Left lung (tissue), 4 donors: ENCODE measurements at regions not wholly inside any gene's neighbourhood (a gene's known extent, or its start where the extent isn't known, plus 50 kb on each side); places are given as distances from the start of the nearest gene placed in this dataset.
A peak's percentile ranks its signal among the peaks of the same experiment; 100 is the strongest.
"Not testable (repeated sequence)": the region's sequence is repeated elsewhere in the genome, so short reads cannot be mapped to it uniquely, and the experiment has no call there.

Experiments
- ATAC-seq: fragments of 200-7000 bp; cut with Tn5 transposase; one replicate; pipeline ENCODE4 v1.9.1; 2020; ENCODE audit warnings: moderate library complexity
- DNase-seq, 4 donors: peaks; one replicate each; pipeline ENCODE4 v3.0.0-alpha.2; 2013 to 2020
- H3K27ac ChIP-seq, 2 donors: fragments of 200-600 bp; sonication (generic) in 1 of 2; one replicate each; pipeline versions ENCODE4 v1.5.0 to v1.8.0; 2020 to 2021
- H3K27me3 ChIP-seq, 2 donors: fragments of 200-600 bp; sonication (generic) in 1 of 2; one replicate each; pipeline versions ENCODE4 v1.5.0 to v1.8.0; 2020 to 2021
- H3K36me3 ChIP-seq, 2 donors: fragments of 200-600 bp; sonication (generic) in 1 of 2; one replicate each; pipeline versions ENCODE4 v1.5.0 to v1.8.0; 2020 to 2021
- H3K4me1 ChIP-seq, 2 donors: fragments of 200-600 bp; one replicate each; pipeline ENCODE4 v1.8.0; 2021
- H3K4me3 ChIP-seq, 2 donors: fragments of 200-600 bp; sonication (generic) in 1 of 2; one replicate each; pipeline versions ENCODE4 v1.5.0 to v1.8.0; 2020 to 2021; ENCODE audit warnings: mild to moderate bottlenecking in 1 of 2
- H3K9me3 ChIP-seq, 2 donors: fragments of 200-600 bp; sonication (generic) in 1 of 2; one replicate each; pipeline versions ENCODE4 v1.5.0 to v1.8.0; 2020 to 2021
- CTCF ChIP-seq, 2 donors: fragments of 200-600 bp; sonication (generic) in 1 of 2; IDR thresholded peaks; one replicate each; pipeline versions ENCODE4 v1.5.0 to v1.8.0; 2021; ENCODE audit warnings: antibody characterized with exemption in 2 of 2
- intact Hi-C, 2 donors: fragments of 100-400 bp; cut with DNase I; formaldehyde crosslinking; loops; one replicate each; pipeline versions ENCODE4 v1.11.2 to v1.14.2; 2022
- donor health status: DM: no; HTN: yes; CAD: no.
- donor health status: DM: no; HTN: no; CAD: no.

GRCh38 chr5:166639151-166639550 is 1652.3 kb upstream of the WWC1 start:
- Histone ChIP-seq H3K36me3 (no peaks in the 10 kb centered on the region), H3K27ac (no peak overlapping the region), H3K9me3 (no peaks in the 10 kb centered on the region), H3K4me1 (no peaks in the 10 kb centered on the region), H3K4me3 (no peak overlapping the region), H3K27me3 (no peaks in the 10 kb centered on the region)
- ATAC-seq (no peak), DNase-seq (no peak)
- intact Hi-C loops: no loop called here
- no peak for TF ChIP-seq CTCF (IDR thresholded peaks at IDR 0.05)

- DNase-seq, ATAC-seq, H3K4me1 ChIP-seq, H3K4me3 ChIP-seq, H3K36me3 ChIP-seq, intact Hi-C loops, H3K9me3 ChIP-seq, H3K27ac ChIP-seq, H3K27me3 ChIP-seq: not testable (repeated sequence)
Measured at GRCh38 chr5:166640136-166640535, 1651.3 kb upstream of the WWC1 start.

GRCh38 chr5:166648736-166649135 is 1642.7 kb upstream of the WWC1 start:
- peaks cover 0 to 13% of the 10 kb centered on the region in 2 donors for H3K9me3 ChIP-seq
- ATAC-seq (no peak), DNase-seq (peak in 1 of 4 donors; percentile 5)
- no peak overlapping the region for H3K4me3 ChIP-seq
- intact Hi-C loops: no loop called here
- H3K4me1 ChIP-seq: no peaks in the 10 kb centered on the region
- H3K27me3 ChIP-seq: no peaks in the 10 kb centered on the region
- no peaks in the 10 kb centered on the region for H3K36me3 ChIP-seq
- no peak overlapping the region for H3K27ac ChIP-seq
- no peak for TF ChIP-seq CTCF (IDR thresholded peaks at IDR 0.05)

- intact Hi-C loops: no loop called here
- no peak overlapping the region for H3K27ac ChIP-seq
- no peaks in the 10 kb centered on the region for H3K36me3 ChIP-seq
- no peak for ATAC-seq
- peaks cover 0 to 18% of the 10 kb centered on the region in 2 donors for H3K9me3 ChIP-seq
- H3K4me1 ChIP-seq: no peaks in the 10 kb centered on the region
- H3K4me3 ChIP-seq: no peak overlapping the region
- no peak for TF ChIP-seq CTCF (IDR thresholded peaks at IDR 0.05)
- no peaks in the 10 kb centered on the region for H3K27me3 ChIP-seq
- no peak for DNase-seq
Measured at GRCh38 chr5:166649676-166650075, 1641.8 kb upstream of the WWC1 start.

- no peaks in the 10 kb centered on the region for H3K4me1 ChIP-seq
- H3K27ac ChIP-seq: no peak overlapping the region
- ATAC-seq (no peak), DNase-seq (no peak)
- no peak overlapping the region for H3K4me3 ChIP-seq
- intact Hi-C loops: no loop called here
- peaks cover 0 to 11% of the 10 kb centered on the region in 2 donors for H3K9me3 ChIP-seq
- TF ChIP-seq CTCF (IDR thresholded peaks at IDR 0.05): no peak
- no peaks in the 10 kb centered on the region for H3K36me3 ChIP-seq
- no peaks in the 10 kb centered on the region for H3K27me3 ChIP-seq
Measured at GRCh38 chr5:166651234-166651633, 1640.2 kb upstream of the WWC1 start.

- no peaks in the 10 kb centered on the region for H3K4me1 ChIP-seq
- TF ChIP-seq CTCF (IDR thresholded peaks at IDR 0.05): no peak
- no peaks in the 10 kb centered on the region for H3K27me3 ChIP-seq
- no peak overlapping the region for H3K27ac ChIP-seq
- peaks cover 0 to 10% of the 10 kb centered on the region in 2 donors for H3K9me3 ChIP-seq
- intact Hi-C loops: no loop called here
- H3K36me3 ChIP-seq: no peaks in the 10 kb centered on the region
- DNase-seq (no peak), ATAC-seq (no peak)
- H3K4me3 ChIP-seq: no peak overlapping the region
Measured at GRCh38 chr5:166671811-166672210, 1619.6 kb upstream of the WWC1 start.
